BLaER1 treated with 17β-estradiol and CSF1 and Interleukin-3, amounts not matched to agents 10 nM and 100 nM (cell line): ENCODE measurements at regions not wholly inside any gene's neighbourhood (a gene's known extent, or its start where the extent isn't known, plus 50 kb on each side); places are given as distances from the start of the nearest gene placed in this dataset.
"Not testable (repeated sequence)": the region's sequence is repeated elsewhere in the genome, so short reads cannot be mapped to it uniquely, and the experiment has no call there.

Experiments
- H3K27ac ChIP-seq, 11 experiments: shearing (Covaris generic); formaldehyde crosslinking; 2 replicates each; pipeline ENCODE4 v1.8.1; 2022
- H3K27me3 ChIP-seq, 11 experiments: shearing (Covaris generic); formaldehyde crosslinking; 2 replicates each; pipeline ENCODE4 v1.8.1; 2022
- H3K36me3 ChIP-seq, 11 experiments: shearing (Covaris generic); formaldehyde crosslinking; 2 replicates each; pipeline ENCODE4 v1.8.1; 2022
- H3K4me1 ChIP-seq, 10 experiments: shearing (Covaris generic); formaldehyde crosslinking; 2 replicates each; pipeline ENCODE4 v1.8.1; 2022
- H3K4me2 ChIP-seq, 11 experiments: shearing (Covaris generic); formaldehyde crosslinking; 2 replicates each; pipeline ENCODE4 v1.8.1; 2022
- H3K4me3 ChIP-seq, 10 experiments: shearing (Covaris generic); formaldehyde crosslinking; 2 replicates each; pipeline ENCODE4 v1.8.1; 2022
- H3K9ac ChIP-seq, 11 experiments: shearing (Covaris generic); formaldehyde crosslinking; 2 replicates each; pipeline ENCODE4 v1.8.1; 2022
- H3K9me3 ChIP-seq, 11 experiments: shearing (Covaris generic); formaldehyde crosslinking; replicated peaks in 1 of 11; 2 replicates each; pipeline ENCODE4 v1.8.1; 2022
- H4K20me1 ChIP-seq, 11 experiments: shearing (Covaris generic); formaldehyde crosslinking; 2 replicates each; pipeline ENCODE4 v1.8.1; 2022
- Cebpa-rat ChIP-seq, 11 experiments: shearing (Covaris generic); IDR thresholded peaks; 2 replicates each; pipeline ENCODE4 v1.8.1; 2022

- H3K9me3 ChIP-seq = no peaks in the 10 kb centered on the region
- no peaks in the 10 kb centered on the region for H4K20me1 ChIP-seq
- H3K36me3 ChIP-seq = no peaks in the 10 kb centered on the region
- no peak for TF ChIP-seq Cebpa-rat (IDR thresholded peaks at IDR 0.05)
- no peak overlapping the region for H3K4me3 ChIP-seq
- H3K27me3 ChIP-seq = no peaks in the 10 kb centered on the region
- H3K9ac ChIP-seq = no peak overlapping the region
- peaks cover 0 to 16% (median 8%) of the 10 kb centered on the region in 10 experiments; a peak in 13 of 20 replicates for H3K4me1 ChIP-seq
- no peak overlapping the region for H3K4me2 ChIP-seq
- H3K27ac ChIP-seq = no peak overlapping the region
These were observed 137.3 kb downstream of the TFAP2B start for GRCh38 chr6:50956014-50956413.

- Histone ChIP-seq H3K9ac (no peak overlapping the region), H4K20me1 (no peaks in the 10 kb centered on the region), H3K9me3 (no peaks in the 10 kb centered on the region), H3K27ac (no peak overlapping the region), H3K4me1 (peaks cover 0 to 22% (median 0%) of the 10 kb centered on the region in 10 experiments; a peak in 8 of 20 replicates), H3K36me3 (no peaks in the 10 kb centered on the region), H3K4me3 (no peak overlapping the region), H3K4me2 (no peak overlapping the region), H3K27me3 (no peaks in the 10 kb centered on the region)
- TF ChIP-seq Cebpa-rat (IDR thresholded peaks at IDR 0.05) = no peak
These were observed 139.6 kb downstream of the TFAP2B start for GRCh38 chr6:50958148-50958697.

GRCh38 chr6:50959081-50959641 is 140.5 kb downstream of the TFAP2B start:
- H3K4me1 ChIP-seq = peaks cover 0 to 29% (median 0%) of the 10 kb centered on the region in 10 experiments; a peak in 8 of 20 replicates
- no peak overlapping the region for H3K4me3 ChIP-seq
- H4K20me1 ChIP-seq = no peaks in the 10 kb centered on the region
- H3K9me3 ChIP-seq = no peaks in the 10 kb centered on the region
- H3K27ac ChIP-seq = no peak overlapping the region
- no peaks in the 10 kb centered on the region for H3K27me3 ChIP-seq
- H3K9ac ChIP-seq = no peak overlapping the region
- no peak overlapping the region for H3K4me2 ChIP-seq
- no peak for TF ChIP-seq Cebpa-rat (IDR thresholded peaks at IDR 0.05)
- H3K36me3 ChIP-seq = no peaks in the 10 kb centered on the region

- no peaks in the 10 kb centered on the region for H4K20me1 ChIP-seq
- H3K9ac ChIP-seq = no peak overlapping the region
- H3K36me3 ChIP-seq = no peaks in the 10 kb centered on the region
- H3K27ac ChIP-seq = no peak overlapping the region
- peak overlapping the region in 3 of 11 experiments; percentile 30 to 34 (median 31); a peak in 4 of 22 replicates for H3K4me2 ChIP-seq
- TF ChIP-seq Cebpa-rat (IDR thresholded peaks at IDR 0.05) = no peak
- H3K27me3 ChIP-seq = no peaks in the 10 kb centered on the region
- H3K4me1 ChIP-seq = peaks cover 0 to 29% (median 0%) of the 10 kb centered on the region in 10 experiments; a peak in 8 of 20 replicates
- H3K9me3 ChIP-seq = no peaks in the 10 kb centered on the region
- no peak overlapping the region for H3K4me3 ChIP-seq
These were observed 142.9 kb downstream of the TFAP2B start for GRCh38 chr6:50961611-50962010.

- Histone ChIP-seq H3K4me3 (no peak overlapping the region), H3K9ac (no peak overlapping the region), H3K9me3 (no peaks in the 10 kb centered on the region), H3K36me3 (no peaks in the 10 kb centered on the region), H3K27ac (no peak overlapping the region), H3K27me3 (no peaks in the 10 kb centered on the region), H3K4me2 (peak overlapping the region in 5 of 11 experiments; percentile 14 to 68 (median 34); a peak in 8 of 22 replicates), H4K20me1 (no peaks in the 10 kb centered on the region), H3K4me1 (peaks cover 0 to 29% (median 0%) of the 10 kb centered on the region in 10 experiments; a peak in 8 of 20 replicates)
- no peak for TF ChIP-seq Cebpa-rat (IDR thresholded peaks at IDR 0.05)
These were observed 143.6 kb downstream of the TFAP2B start for GRCh38 chr6:50962213-50962759.

GRCh38 chr6:50963952-50964351 is 145.3 kb downstream of the TFAP2B start:
- no peaks in the 10 kb centered on the region for H3K27me3 ChIP-seq
- H3K4me2 ChIP-seq = no peak overlapping the region
- no peak overlapping the region for H3K27ac ChIP-seq
- H3K4me3 ChIP-seq = no peak overlapping the region
- TF ChIP-seq Cebpa-rat (IDR thresholded peaks at IDR 0.05) = no peak
- no peaks in the 10 kb centered on the region for H3K36me3 ChIP-seq
- peaks cover 0 to 29% (median 0%) of the 10 kb centered on the region in 10 experiments; a peak in 8 of 20 replicates for H3K4me1 ChIP-seq
- H3K9me3 ChIP-seq = no peaks in the 10 kb centered on the region
- no peak overlapping the region for H3K9ac ChIP-seq
- H4K20me1 ChIP-seq = no peaks in the 10 kb centered on the region

GRCh38 chr6:50965495-50965894 is 146.8 kb downstream of the TFAP2B start:
- Histone ChIP-seq H3K27ac (no peak overlapping the region), H3K27me3 (no peaks in the 10 kb centered on the region), H3K4me1 (peaks cover 0 to 29% (median 0%) of the 10 kb centered on the region in 10 experiments; a peak in 8 of 20 replicates), H3K4me2 (no peak overlapping the region), H3K9ac (no peak overlapping the region), H3K36me3 (no peaks in the 10 kb centered on the region), H3K4me3 (no peak overlapping the region), H4K20me1 (no peaks in the 10 kb centered on the region), H3K9me3 (no peaks in the 10 kb centered on the region)
- TF ChIP-seq Cebpa-rat (IDR thresholded peaks at IDR 0.05) = no peak

- Histone ChIP-seq H3K27ac (no peak overlapping the region), H3K4me2 (no peak overlapping the region), H4K20me1 (no peaks in the 10 kb centered on the region), H3K9ac (no peak overlapping the region), H3K9me3 (no peaks in the 10 kb centered on the region), H3K4me3 (no peak overlapping the region), H3K36me3 (no peaks in the 10 kb centered on the region), H3K4me1 (peaks cover 0 to 21% (median 0%) of the 10 kb centered on the region in 10 experiments; a peak in 8 of 20 replicates), H3K27me3 (no peaks in the 10 kb centered on the region)
- no peak for TF ChIP-seq Cebpa-rat (IDR thresholded peaks at IDR 0.05)
These were observed 147.9 kb downstream of the TFAP2B start for GRCh38 chr6:50966532-50966931.

- no peak overlapping the region for H3K27ac ChIP-seq
- no peak for TF ChIP-seq Cebpa-rat (IDR thresholded peaks at IDR 0.05)
- peaks cover 0 to 17% (median 0%) of the 10 kb centered on the region in 10 experiments; a peak in 8 of 20 replicates for H3K4me1 ChIP-seq
These were observed 148.3 kb downstream of the TFAP2B start for GRCh38 chr6:50966986-50967385.

GRCh38 chr6:50968246-50968645 is 149.6 kb downstream of the TFAP2B start:
- H3K4me2 ChIP-seq, H3K9ac ChIP-seq, H3K27me3 ChIP-seq, H3K4me3 ChIP-seq, H3K36me3 ChIP-seq, H3K4me1 ChIP-seq, H3K9me3 ChIP-seq, H4K20me1 ChIP-seq, H3K27ac ChIP-seq: not testable (repeated sequence)

More at GRCh38 chr6:50966986-50967385, 148.3 kb downstream of the TFAP2B start:
- Histone ChIP-seq H3K4me3 (no peak overlapping the region), H3K9ac (no peak overlapping the region), H3K27me3 (no peaks in the 10 kb centered on the region), H4K20me1 (no peaks in the 10 kb centered on the region), H3K4me2 (no peak overlapping the region), H3K9me3 (no peaks in the 10 kb centered on the region), H3K36me3 (no peaks in the 10 kb centered on the region)
